GM19238 (cell line): ENCODE measurements at regions not wholly inside any gene's neighbourhood (a gene's known extent, or its start where the extent isn't known, plus 50 kb on each side); places are given as distances from the start of the nearest gene placed in this dataset.
"Not testable (repeated sequence)": the region's sequence is repeated elsewhere in the genome, so short reads cannot be mapped to it uniquely, and the experiment has no call there.

ENCODE experiments used
- DNase-seq: peaks from one replicate; pipeline ENCODE4 v3.0.0; 2011; ENCODE audit warnings: low spot score; ENCODE audit not compliant: insufficient read length

DNA sequence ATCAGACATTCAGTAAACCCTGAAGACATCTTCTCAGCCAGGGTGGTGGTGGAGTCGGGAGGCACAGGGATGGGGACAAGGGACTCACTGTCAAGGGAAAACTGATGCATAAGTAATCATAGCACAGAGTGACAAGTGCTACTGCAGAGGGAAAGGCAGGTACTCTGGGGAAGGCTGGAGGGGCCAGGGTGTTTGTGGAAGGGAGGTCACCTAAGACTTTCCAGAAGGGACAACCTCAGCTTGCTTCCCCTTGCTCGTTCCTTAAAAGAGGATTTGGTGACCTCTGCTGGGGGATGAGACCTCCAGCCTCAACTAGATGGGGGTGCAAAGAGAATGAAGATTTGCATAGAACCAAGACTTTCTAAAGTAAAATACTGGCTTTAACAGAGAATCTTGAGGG is 99.5 kb downstream of the SLC4A3 start:
- no peak for DNase-seq

DNA sequence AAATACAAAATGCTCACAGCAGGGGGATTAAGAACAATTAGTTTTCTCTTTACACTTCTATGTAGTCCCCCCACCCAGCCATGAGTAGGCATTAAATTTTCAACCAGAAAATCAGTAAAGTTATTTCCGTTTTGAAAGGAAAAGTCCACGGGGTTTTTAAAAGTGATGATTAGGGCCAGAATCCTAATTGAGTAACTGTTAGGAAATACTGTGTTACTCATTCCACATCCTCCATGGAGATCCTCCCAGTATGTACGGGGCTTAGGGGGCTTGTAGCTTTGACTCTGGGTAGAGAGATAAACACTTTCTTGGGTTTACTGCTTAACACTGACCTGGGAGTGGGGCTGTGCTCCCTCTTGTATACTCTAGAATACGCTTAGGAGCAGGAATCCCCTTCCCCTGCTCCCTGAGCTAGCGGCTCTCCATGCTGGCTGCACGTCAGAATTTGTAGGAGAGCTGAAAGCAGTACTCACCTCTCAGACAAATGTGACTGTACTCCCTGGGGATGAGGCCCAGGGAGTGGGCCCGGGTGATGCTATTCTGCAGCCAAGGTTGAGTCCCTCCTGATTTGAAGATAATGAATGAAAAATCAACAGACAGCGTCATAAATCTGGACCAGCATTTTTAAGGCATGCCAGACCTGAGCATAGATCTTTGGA is 100.5 kb downstream of the SLC4A3 start:
- no peak for DNase-seq

DNA sequence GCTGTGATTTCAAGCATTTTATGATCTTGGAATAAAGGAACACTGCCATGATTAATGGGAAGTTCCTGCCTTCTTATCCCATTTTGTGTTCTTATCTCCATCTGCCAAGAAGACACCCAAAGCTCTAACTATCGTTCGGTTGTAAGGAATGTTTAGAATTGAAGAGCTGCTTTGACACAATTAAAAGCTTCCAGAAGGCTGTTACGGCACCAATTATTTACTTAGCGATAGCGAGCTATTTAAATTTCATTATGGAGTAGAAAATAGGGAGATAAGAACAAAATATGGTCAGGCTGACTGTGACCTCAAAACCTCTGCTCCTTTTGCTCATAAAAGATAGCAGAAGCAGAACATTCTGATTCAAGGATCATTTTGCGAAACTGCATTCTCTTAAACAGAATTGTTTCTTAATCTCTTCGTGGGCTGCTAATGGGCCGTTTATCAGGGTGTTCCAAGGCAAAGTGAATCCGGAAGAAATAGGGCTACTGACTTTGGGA is 101.6 kb downstream of the SLC4A3 start:
- DNase-seq, result no peak

DNA sequence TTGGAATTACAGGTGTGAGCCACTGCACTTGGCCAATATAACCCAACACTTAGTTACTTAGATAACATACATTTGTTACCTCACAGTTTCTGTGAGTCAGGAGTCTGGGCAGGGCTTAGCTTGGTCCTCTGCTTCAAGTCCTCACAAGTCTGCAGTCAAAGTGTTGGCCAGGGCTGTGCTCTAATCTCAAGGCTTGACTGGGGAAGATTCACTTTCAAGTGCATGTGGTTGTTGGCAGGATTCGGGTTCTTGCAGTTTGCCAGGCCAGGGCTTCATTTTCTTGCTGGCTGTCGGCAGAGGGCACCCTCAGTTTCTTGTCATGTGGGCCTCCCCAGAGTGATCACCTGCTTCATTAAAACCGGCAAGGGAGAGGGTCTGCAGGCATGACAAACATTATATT is 103.7 kb downstream of the SLC4A3 start:
- no peak for DNase-seq

DNA sequence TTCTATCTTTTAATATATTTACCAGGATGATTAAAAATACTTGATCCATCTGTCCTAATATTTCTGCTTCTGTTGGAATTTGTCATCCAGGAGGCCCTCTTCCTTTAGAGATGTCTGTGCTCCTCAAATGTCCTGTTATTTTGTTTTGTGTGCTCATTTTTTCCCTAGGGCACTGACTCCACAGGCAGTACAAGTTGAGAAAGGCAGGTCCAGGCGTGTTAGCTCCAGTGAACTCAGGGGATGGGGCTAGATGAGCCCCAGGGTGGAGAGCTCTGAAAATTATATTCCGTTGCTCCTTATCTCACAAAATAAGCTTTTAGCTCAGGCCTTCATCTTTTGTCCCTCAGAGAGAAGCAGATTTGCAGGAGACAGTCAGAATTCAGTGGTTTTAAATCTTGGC is 105.7 kb downstream of the SLC4A3 start:
- DNase-seq, result no peak

DNA sequence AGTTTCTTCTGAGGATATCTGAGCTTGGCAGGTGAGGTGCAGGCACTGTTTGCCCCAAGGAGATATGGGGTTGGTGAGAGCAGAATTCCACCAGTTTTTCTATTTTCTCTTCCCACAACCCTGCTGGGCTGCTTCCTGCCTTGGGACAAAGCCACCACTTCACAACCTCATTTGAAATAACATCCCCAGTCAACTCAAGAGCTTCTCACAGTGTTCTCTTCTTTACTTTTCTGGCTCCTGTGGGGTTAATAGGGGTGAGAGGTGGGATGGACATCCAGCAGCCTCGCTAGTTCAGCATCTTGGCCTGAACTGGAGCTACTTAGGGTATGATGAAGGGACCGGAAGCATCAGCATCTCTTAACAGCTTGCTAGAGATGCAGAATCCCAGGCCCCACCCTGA is 106.3 kb downstream of the SLC4A3 start:
- DNase-seq, result no peak

DNA sequence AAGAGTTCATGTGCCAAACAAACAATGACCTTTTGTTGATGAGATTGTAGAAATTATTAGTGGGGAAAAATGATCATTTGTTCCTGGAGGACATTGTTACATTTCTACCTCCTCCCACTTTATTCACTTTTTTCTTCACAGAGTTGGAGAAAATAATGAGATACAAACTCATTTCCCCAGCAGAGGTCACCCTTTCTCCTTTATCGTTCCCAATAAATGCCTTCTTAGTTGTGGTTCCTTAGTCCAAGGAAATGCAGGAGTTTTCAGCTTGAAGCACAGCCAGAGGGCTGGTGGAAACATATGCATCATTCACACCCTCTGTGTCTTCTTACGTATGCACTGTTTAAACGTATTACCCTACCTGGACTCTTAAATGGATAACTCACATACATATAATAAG is 108.8 kb downstream of the SLC4A3 start:
- DNase-seq, result no peak

DNA sequence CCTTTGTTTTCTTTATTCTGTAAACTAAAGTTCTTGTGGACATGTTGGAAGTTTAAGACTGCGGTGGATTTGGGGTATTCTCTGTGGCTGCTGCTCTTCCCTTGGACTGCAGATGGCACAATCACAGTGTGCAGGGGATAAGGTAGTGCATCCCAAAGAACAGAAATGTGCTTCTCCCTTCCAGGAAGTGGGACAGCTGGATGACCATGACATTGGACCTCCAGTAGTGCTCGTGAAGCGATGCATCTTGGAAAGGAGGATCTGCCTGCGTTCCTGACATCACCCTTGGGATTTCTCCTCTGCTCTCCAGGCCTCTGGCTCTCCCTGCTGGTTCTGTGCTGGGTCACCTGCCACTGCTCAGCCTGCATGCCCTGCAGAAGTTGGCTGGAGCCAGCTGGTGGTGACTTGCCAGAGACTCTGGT is 109.9 kb downstream of the SLC4A3 start:
- DNase-seq, result no peak

DNA sequence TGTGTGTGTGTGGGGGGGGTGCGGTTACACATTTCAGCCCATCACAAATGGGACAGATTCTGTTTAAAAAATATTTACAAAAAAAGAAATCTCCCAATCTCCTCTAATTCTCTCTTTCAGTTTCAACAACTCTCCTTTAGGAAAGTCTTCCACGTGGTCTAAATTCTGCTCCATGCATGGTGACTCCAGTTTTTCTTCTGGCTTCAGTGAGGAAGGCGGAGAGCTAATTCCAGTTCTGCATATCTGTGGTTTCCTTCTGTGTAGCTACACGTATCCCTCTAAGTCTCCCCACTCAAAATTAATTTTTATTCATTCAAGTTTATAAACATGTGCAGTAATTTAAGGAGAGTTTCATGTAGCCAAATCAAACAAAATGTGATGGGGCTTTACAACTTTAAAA is 111.6 kb downstream of the SLC4A3 start:
- no peak for DNase-seq

DNA sequence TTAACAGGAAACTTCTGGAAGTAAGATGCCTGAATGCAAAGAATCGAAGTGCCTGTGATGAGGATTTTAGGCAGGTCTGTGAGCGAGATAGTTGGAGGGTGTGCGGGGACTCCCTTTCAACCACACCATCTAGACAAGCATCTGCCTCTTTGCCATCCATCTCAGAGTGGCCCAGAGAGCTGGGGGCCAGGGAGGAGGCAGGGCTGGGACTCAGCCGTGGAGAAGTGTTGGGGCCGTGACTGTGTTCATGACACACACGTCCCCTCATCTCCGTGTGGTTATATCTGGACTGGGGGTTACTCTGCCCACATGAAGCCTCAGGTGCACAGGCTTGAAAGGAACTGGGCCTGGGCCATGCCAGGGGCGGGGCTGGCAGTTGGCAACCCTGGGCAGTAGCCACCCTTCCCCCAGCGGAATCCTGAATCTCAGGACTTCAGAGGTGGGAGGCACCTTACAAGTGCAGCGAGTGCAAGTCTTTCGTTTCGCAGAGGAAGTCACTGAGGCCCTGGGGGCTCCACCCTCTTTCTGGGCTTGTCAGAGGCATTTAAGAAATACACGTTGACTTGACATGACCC is 112.5 kb downstream of the SLC4A3 start:
- no peak for DNase-seq

DNA sequence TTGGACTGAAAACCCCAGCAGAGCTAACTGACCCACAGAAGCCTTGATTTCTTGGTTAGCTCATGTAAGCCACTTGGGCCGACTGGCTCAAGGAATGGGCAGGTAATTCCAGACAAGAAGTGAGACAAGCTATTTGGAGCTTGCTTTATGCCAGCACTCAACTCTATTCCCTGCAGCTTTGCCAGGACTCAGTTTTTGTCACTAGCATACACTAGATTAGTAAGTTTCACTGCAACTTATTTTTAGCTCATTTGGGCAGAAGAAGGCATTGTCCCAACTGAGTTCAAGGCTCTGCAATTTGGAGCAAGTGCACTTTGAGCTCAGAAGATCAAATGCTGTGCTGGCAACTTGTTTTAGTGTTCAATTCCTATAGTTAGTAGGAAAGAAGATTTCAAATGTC is 116.1 kb downstream of the SLC4A3 start:
- DNase-seq, result no peak

DNA sequence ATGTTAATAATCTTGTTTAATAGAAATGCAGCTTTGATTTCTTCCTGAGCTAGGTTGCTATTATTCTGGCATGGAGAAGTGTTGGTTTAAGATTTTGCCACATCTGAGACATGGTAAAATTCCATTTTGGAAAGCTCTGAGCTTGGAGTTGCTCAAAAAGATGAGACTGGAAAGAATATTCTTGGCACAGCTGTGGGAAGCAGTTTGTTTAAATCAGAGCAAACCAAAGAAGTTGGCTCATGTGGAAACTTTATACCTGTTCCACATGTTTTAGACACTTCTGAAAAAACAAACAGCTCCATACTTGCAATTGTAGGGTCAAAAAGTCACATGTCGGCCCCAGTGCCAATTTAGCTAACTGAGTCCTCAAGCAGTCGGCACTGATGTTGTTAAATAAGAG is 116.6 kb downstream of the SLC4A3 start:
- no peak for DNase-seq

DNA sequence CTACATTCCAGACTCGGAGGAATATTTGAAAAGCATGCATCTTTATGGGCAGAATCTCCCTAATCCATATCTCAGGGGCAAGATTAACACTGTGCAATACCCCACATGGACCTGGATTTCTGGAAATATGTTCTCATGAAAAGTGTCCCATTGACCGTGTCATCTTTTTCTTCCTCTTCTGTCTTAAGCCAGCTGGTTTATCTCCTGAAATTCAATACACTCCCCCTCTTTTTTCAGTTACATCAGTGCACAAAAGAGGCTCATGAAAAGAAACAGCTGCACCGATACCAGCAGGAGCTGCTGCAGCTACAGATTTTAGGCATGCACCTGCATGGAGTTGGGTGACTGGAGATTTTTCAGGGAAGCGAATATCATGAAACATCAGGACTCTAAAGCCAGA is 117.2 kb downstream of the SLC4A3 start:
- DNase-seq, result no peak

DNA sequence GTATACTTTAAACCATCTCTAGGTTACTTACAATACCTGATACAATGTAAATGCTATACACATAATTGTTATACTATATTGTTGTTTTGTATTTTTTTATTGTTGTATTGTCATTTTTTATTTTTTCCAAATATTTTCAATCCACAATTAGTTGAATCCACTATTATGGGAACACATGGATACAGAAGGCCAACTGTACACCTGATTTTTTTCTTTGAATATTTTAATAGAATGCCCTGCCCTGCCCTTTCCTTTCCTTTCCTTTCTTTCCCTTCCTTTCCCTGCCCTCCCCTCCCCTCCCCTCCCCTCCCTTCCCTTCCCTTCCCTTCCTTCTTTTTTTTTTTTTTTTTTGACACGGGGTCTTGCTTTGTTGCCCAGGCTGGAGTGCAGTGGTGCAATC is 120.2 kb downstream of the SLC4A3 start:
- DNase-seq, result no peak

DNA sequence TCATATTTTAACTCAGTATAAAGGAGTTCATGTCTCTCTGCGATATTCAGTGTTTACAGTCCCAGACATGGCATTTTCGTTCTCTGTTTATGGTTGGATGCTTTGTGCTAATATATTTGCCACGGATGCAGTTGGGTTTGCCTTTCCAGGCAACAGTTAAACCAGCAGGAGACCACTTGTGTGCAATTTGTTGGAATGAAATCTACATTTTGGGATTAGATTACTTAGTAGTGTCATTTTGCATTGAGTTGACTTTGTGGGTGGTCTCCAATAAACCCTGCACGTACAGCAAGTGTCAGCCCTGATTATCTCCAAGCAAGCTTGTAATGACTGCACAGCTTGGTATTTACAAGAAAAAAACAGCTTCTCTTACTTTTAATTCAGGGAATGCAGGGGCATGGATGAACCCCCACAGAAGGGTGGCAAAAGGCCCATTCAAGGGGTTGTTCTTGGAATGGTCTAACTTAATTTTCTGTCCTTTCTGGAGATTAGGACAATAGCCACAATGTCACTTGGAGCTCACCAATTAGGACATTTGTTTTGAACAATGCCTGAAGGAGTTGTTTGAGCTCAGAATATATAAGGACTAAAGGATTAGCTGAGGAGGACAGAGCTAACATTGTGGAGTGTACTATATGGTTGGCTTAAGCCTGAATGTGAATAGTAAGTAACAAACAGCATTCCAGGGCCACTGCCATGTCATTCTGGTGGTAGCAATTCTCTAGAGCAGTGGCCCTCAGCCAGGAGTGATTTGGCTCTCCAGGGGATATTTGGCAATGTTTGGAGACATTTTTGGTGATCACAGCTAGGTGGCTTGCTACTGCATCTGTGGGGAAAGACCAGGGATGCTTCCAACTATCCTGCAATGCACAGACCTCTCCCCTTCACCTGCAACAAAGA is 121.5 kb downstream of the SLC4A3 start:
- no peak for DNase-seq

DNA sequence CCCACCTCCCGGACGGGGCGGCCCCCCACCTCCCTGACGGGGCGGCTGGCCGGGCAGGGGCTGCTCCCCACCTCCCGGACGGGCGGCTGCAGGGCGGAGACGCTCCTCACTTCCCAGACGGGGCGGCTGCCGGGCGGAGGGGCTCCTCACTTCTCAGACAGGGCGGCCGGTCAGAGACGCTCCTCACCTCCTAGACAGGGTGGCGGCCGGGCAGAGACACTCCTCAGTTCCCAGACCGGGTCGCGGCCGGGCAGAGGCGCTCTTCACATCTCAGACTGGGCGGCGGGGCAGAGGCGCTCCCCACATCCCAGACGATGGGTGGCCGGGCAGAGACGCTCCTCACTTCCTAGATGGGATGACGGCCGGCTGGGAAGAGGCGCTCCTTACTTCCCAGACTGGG is 123.7 kb downstream of the SLC4A3 start:
- not testable (repeated sequence) for DNase-seq

DNA sequence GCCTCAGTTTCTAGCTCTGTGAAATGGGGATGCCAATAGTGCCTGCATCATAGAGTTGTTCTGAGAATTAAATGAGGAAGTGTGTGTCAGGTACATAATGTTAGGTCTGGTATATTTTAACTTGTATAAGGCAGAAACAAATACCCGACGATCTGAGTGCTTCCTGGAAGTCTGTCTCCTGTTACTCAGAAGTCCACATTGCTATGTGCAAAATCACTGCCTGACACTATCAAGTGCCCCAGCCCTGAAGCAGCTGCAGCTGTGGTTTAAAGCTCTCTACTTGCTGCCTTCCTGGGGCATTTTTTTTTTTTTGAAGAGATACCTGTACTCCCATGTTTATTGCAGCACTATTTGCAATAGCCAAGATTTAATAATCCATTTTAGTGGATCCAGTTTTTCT is 125.3 kb downstream of the SLC4A3 start:
- no peak for DNase-seq

DNA sequence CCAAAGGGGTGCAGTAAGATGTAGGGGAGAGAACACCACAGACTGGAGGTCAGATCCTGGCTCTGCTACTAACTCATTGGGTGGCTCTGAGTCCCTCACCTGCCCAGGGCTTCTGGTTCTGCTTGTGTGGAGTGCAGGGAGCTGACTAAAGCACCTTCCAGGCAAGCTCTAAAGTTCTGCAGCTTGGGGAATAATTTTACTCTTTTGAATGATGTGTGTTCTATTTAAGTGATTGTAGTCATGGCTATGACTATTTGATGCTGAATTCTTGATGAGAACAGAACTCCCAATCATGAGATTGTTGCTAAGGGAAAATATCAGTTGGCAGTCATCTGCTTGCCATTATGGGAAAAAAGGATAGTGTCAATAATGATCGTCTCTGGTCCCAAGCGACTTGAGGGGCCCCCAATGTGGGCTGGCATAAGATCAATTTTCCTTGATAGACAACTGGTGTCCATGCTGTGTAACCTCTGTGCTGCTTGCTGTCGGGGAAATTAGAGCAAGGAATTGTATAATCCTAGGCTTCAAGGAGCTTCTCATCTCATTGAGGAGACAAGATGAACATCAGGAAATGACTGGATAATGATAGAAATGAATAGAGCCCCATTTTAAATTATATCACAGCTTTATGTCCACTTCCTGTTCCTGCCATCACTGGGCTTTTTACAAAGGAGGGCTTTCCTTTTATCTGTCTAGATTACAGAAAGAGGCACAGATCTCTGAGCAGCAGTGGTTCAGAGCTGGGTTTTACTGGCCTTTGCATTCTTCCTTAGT is 131.7 kb downstream of the SLC4A3 start:
- DNase-seq, result no peak

DNA sequence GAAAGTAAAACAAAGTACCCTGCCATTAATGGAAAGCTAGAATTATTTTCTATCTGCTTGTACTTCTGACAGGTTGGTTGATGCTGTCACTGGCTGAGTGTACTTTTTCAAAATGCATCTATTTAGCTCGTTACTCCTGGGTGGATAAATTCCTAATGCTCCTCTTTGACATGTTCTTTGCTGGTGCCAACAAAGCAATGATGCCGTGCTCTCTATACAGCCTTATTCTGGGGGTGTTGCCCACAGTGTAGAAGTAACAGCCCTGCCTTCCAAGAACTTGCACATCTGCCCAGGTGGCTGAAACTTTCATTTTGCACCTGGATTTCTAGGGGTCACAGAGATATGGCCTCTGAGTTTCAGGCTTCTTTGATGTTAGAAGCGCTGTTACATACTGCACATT is 132.4 kb downstream of the SLC4A3 start:
- no peak for DNase-seq

DNA sequence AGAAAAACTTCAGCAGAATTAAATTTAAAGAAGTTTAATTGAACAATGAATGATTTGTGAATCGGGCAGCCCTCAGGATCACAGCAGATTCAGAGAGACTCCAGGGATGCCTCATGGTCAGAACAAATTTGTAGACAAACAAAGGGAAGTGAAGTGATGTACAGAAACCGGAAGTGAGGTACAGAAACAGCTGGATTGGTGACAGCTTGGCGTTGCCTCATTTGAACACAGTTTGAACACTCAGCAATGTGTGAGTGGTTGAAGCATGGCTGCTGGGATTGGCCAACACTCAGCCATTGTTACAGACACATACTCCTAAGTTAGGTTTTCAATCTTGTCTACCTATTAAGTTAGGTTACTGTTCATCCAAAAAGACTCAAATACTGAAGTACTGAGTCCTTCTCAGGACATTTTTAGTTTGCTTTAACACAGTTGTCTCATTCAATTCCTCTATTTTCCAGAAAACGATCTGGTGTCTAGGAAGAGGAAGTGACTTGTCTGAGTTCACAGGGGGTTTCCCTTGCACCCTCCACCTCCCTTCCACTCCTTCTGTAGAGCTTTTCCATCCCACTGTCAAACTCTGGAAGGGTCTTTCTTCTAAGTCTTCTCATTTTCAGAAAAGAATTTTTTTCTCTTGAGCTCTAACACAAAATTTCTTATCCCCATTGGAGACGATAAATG is 137.9 kb downstream of the SLC4A3 start:
- no peak for DNase-seq

DNA sequence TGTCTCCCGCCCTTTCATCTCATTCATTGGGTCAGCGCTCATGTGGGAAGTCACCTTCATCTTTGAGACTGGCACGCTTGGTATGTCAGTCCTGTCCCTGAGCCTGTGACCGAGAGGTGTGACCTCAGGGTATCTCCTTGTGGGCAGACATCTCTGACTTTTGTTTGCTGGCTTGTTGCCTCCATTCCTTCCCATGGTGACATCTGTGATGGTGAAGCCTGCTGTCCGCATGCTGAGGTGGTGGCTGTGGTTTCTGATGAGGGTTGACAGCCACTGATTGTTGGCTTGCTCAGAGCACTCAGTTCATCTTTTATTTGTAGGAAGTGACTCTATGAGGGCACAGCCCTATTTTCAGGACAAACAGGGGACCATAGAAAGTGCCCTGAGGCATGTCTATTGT is 139.2 kb downstream of the SLC4A3 start:
- no peak for DNase-seq
